CD14-positive monocyte (primary cell): ENCODE measurements at regions not wholly inside any gene's neighbourhood (a gene's known extent, or its start where the extent isn't known, plus 50 kb on each side); places are given as distances from the start of the nearest gene placed in this dataset.

Source experiments
- DNase-seq, 3 donors: peaks; one replicate each; pipeline ENCODE4 v3.0.0-alpha.2; 2011 to 2022
- H2AFZ ChIP-seq: 2 replicates; pipeline ENCODE4 v1.6.0; 2012; ENCODE audit warnings: mild to moderate bottlenecking, low read depth, low read length, inconsistent platforms; ENCODE audit not compliant: insufficient read depth, poor library complexity, severe bottlenecking
- H3K27ac ChIP-seq, 2 donors: 1 replicate in 1 of 2; 2 replicates in 1 of 2; pipeline ENCODE4 v1.5.1; 2012 to 2013; ENCODE audit warnings: low read length in 2 of 2, control low read depth in 1 of 2, inconsistent platforms in 1 of 2, low read depth in 1 of 2, mild to moderate bottlenecking in 1 of 2
- H3K27me3 ChIP-seq, 2 donors: one replicate each; pipeline versions ENCODE4 v1.6.0 to v1.6.1; 2011 to 2013; ENCODE audit warnings: low read length in 2 of 2; ENCODE audit not compliant: control insufficient read depth in 2 of 2, insufficient read depth in 2 of 2
- H3K36me3 ChIP-seq, 2 donors: replicated peaks in 1 of 2; 1 replicate in 1 of 2; 2 replicates in 1 of 2; pipeline versions ENCODE4 v1.5.1 to v1.6.1; 2012 to 2013; ENCODE audit warnings: low read length in 2 of 2, control low read depth in 1 of 2, inconsistent platforms in 1 of 2, mild to moderate bottlenecking in 1 of 2; ENCODE audit not compliant: insufficient read depth in 2 of 2, control insufficient read depth in 1 of 2
- H3K4me1 ChIP-seq, 2 donors: 1 replicate in 1 of 2; 2 replicates in 1 of 2; pipeline versions ENCODE4 v1.5.1 to v1.6.1; 2012 to 2013; ENCODE audit warnings: low read length in 2 of 2, control low read depth in 1 of 2, inconsistent platforms in 1 of 2, mild to moderate bottlenecking in 1 of 2, moderate library complexity in 1 of 2; ENCODE audit not compliant: insufficient read depth in 2 of 2, control insufficient read depth in 1 of 2
- H3K4me2 ChIP-seq: replicated peaks from 2 replicates; pipeline ENCODE3; 2012; ENCODE audit warnings: low read length, moderate library complexity, mild to moderate bottlenecking; ENCODE audit not compliant: poor library complexity, severe bottlenecking; ENCODE audit errors: extremely low read depth
- H3K4me3 ChIP-seq, 3 experiments: fragments of 200-600 bp in 1 of 3; sonication (generic) in 1 of 3; replicated peaks in 1 of 3; 1 replicate in 2 of 3; 2 replicates in 1 of 3; pipeline ENCODE4 v1.5.1; 2011 to 2013; ENCODE audit warnings: low read length in 3 of 3, mild to moderate bottlenecking in 3 of 3, control low read depth in 2 of 3, low read depth in 2 of 3, inconsistent platforms in 1 of 3, moderate library complexity in 1 of 3
- H3K79me2 ChIP-seq: 2 replicates; pipeline ENCODE4 v1.6.0; 2012; ENCODE audit warnings: mild to moderate bottlenecking, control low read depth, inconsistent platforms, low read length, moderate library complexity; ENCODE audit not compliant: insufficient read depth
- H3K9ac ChIP-seq: 2 replicates; pipeline ENCODE4 v1.6.0; 2017; ENCODE audit warnings: low read length, mild to moderate bottlenecking; ENCODE audit not compliant: insufficient read depth, poor library complexity, severe bottlenecking
- H3K9me3 ChIP-seq, 2 donors: replicated peaks in 1 of 2; 1 replicate in 1 of 2; 2 replicates in 1 of 2; pipeline versions ENCODE4 v1.5.1 to v1.6.1; 2012 to 2013; ENCODE audit warnings: low read length in 2 of 2, control low read depth in 1 of 2; ENCODE audit not compliant: control insufficient read depth in 1 of 2, insufficient read depth in 1 of 2
- H4K20me1 ChIP-seq: 2 replicates; pipeline ENCODE4 v1.6.0; 2012; ENCODE audit warnings: mild to moderate bottlenecking, low read length, control low read depth, moderate library complexity; ENCODE audit not compliant: insufficient read depth
- H3K27ac Mint-ChIP-seq, 7 donors: one replicate each; pipeline ENCODE4 v1.8.0; 2020; ENCODE audit warnings: mild to moderate bottlenecking in 7 of 7, mixed read lengths in 7 of 7, moderate library complexity in 6 of 7, inconsistent platforms in 2 of 7
- H3K27me3 Mint-ChIP-seq, 3 donors: one replicate each; pipeline ENCODE4 v1.8.0; 2021 to 2022; ENCODE audit warnings: low read depth in 3 of 3, mild to moderate bottlenecking in 3 of 3, mixed read lengths in 3 of 3, moderate library complexity in 3 of 3, inconsistent platforms in 1 of 3
- H3K36me3 Mint-ChIP-seq, 2 donors: one replicate each; pipeline ENCODE4 v1.8.0; 2020; ENCODE audit warnings: mixed read lengths in 2 of 2, inconsistent platforms in 1 of 2, mild to moderate bottlenecking in 1 of 2
- H3K4me1 Mint-ChIP-seq: one replicate; pipeline ENCODE4 v1.8.0; 2020; ENCODE audit warnings: mild to moderate bottlenecking, mixed read lengths
- H3K4me3 Mint-ChIP-seq, 2 donors: one replicate each; pipeline ENCODE4 v1.8.0; 2020; ENCODE audit warnings: mild to moderate bottlenecking in 2 of 2, mixed read lengths in 2 of 2, moderate library complexity in 1 of 2
- H3K9me3 Mint-ChIP-seq, 7 donors: one replicate each; pipeline ENCODE4 v1.8.0; 2020 to 2022; ENCODE audit warnings: mixed read lengths in 7 of 7, mild to moderate bottlenecking in 6 of 7, moderate library complexity in 6 of 7, inconsistent platforms in 2 of 7
- CTCF ChIP-seq: fragments of 200-600 bp; IDR thresholded peaks from one replicate; pipeline ENCODE4 v1.8.0; 2022; ENCODE audit warnings: antibody characterized with exemption, mild to moderate bottlenecking
- WGBS: methylation state at CpG from one replicate; pipeline ENCODE4 v1.1.5; 2013; ENCODE audit warnings: missing lambda C conversion rate; ENCODE audit not compliant: insufficient coverage; 5-methylcytosine and 5-hydroxymethylcytosine counted together
- intact Hi-C, 2 donors: fragments of 100-400 bp; cut with micrococcal nuclease; formaldehyde crosslinking; loops; one replicate each; pipeline versions ENCODE4 v1.15.0 to v1.15.1; 2023

GRCh38 chr6:22804620-22805261 is 235.4 kb downstream of the HDGFL1 start:
- Histone ChIP-seq H3K9ac (no peak overlapping the region), H3K79me2 (no peaks in the 10 kb centered on the region), H3K9me3 (no peaks in the 10 kb centered on the region), H3K36me3 (no peaks in the 10 kb centered on the region), H4K20me1 (no peaks in the 10 kb centered on the region), H3K4me1 (no peaks in the 10 kb centered on the region), H2AFZ (no peak overlapping the region), H3K4me2 (no peak overlapping the region), H3K27ac (no peak overlapping the region), H3K4me3 (no peak overlapping the region), H3K27me3 (no peaks in the 10 kb centered on the region)
- H3K4me1 Mint-ChIP-seq: no peaks in the 10 kb centered on the region
- H3K4me3 Mint-ChIP-seq: no peak overlapping the region
- intact Hi-C loops: no loop called here
- no peak for DNase-seq
- peaks cover 0 to 5% (median 0%) of the 10 kb centered on the region in 3 donors for H3K27me3 Mint-ChIP-seq
- no peaks in the 10 kb centered on the region for H3K36me3 Mint-ChIP-seq
- 100% methylated on average over 1 of the region's 6 CpGs for WGBS
- no peak overlapping the region for H3K27ac Mint-ChIP-seq
- H3K9me3 Mint-ChIP-seq: peaks cover 0 to 6% (median 3%) of the 10 kb centered on the region in 7 donors
- TF ChIP-seq CTCF: no peak

GRCh38 chr6:22807261-22807660 is 237.9 kb downstream of the HDGFL1 start:
- Histone ChIP-seq H3K9me3 (no peaks in the 10 kb centered on the region), H3K27me3 (no peaks in the 10 kb centered on the region), H3K9ac (no peak overlapping the region), H3K4me2 (no peak overlapping the region), H3K36me3 (no peaks in the 10 kb centered on the region), H4K20me1 (no peaks in the 10 kb centered on the region), H3K27ac (no peak overlapping the region), H3K4me3 (no peak overlapping the region), H2AFZ (no peak overlapping the region), H3K4me1 (no peaks in the 10 kb centered on the region), H3K79me2 (no peaks in the 10 kb centered on the region)
- no peak overlapping the region for H3K4me3 Mint-ChIP-seq
- H3K36me3 Mint-ChIP-seq: no peaks in the 10 kb centered on the region
- H3K27ac Mint-ChIP-seq: no peak overlapping the region
- no peak for DNase-seq
- peaks cover 0 to 9% (median 3%) of the 10 kb centered on the region in 7 donors for H3K9me3 Mint-ChIP-seq
- intact Hi-C loops: no loop called here
- H3K4me1 Mint-ChIP-seq: no peaks in the 10 kb centered on the region
- no peak for TF ChIP-seq CTCF
- H3K27me3 Mint-ChIP-seq: peaks cover 0 to 5% (median 1%) of the 10 kb centered on the region in 3 donors
- WGBS: no CpG with 5 or more reads among the region's 1 CpG
